IMR-90 (cell line): ENCODE measurements at regions not wholly inside any gene's neighbourhood (a gene's known extent, or its start where the extent isn't known, plus 50 kb on each side); places are given as distances from the start of the nearest gene placed in this dataset.

ENCODE experiments used
- ATAC-seq: fragments of 200-7000 bp; cut with Tn5 transposase; 2 replicates; pipeline ENCODE4 v1.9.1; 2020; ENCODE audit warnings: low read depth, mild to moderate bottlenecking, moderate library complexity
- BruUV-seq: library from RNA; stranded (reverse); fragments of 400-500 nt; replicated peaks from 2 replicates; lab custom pipeline; 2021; lab: Mats Ljungman, UMichigan
- CTCF ChIA-PET: fragments of 300-600 bp; formaldehyde crosslinking; extraction: SDS; loops from one replicate; lab custom pipeline; 2021; ENCODE audit warnings: antibody characterized with exemption; lab: Yijun Ruan, JAX
- POLR2A ChIA-PET: fragments of 300-600 bp; sonication (Branson Sonifier 250); formaldehyde crosslinking; loops from one replicate; lab custom pipeline; 2022; ENCODE audit warnings: antibody characterized with exemption; ENCODE audit not compliant: unreplicated experiment; lab: Charles Lee
- DNase-seq: peaks from one replicate; pipeline ENCODE4 v3.0.0; 2013
- H2AFZ ChIP-seq: replicated peaks from 2 replicates; pipeline ENCODE3; 2013; ENCODE audit warnings: low read length, mild to moderate bottlenecking; ENCODE audit not compliant: poor library complexity
- H2AK5ac ChIP-seq: 2 replicates; pipeline ENCODE4 v1.6.1; 2013; ENCODE audit warnings: low read depth, low read length, inconsistent platforms
- H2AK9ac ChIP-seq: replicated peaks from 2 replicates; pipeline ENCODE3; 2013; ENCODE audit warnings: mild to moderate bottlenecking, low read depth, low read length, moderate library complexity; ENCODE audit not compliant: poor library complexity
- H2BK120ac ChIP-seq: 2 replicates; pipeline ENCODE4 v1.6.1; 2013; ENCODE audit warnings: low read depth, low read length, inconsistent platforms
- H2BK15ac ChIP-seq: 3 replicates; pipeline ENCODE4 v1.6.1; 2013; ENCODE audit warnings: low read depth, low read length, inconsistent platforms
- H2BK20ac ChIP-seq: 2 replicates; pipeline ENCODE4 v1.6.1; 2013; ENCODE audit warnings: low read depth, mild to moderate bottlenecking, inconsistent platforms, low read length, moderate library complexity
- H2BK5ac ChIP-seq: 2 replicates; pipeline ENCODE4 v1.6.1; 2013; ENCODE audit warnings: mild to moderate bottlenecking, low read depth, low read length, inconsistent platforms; ENCODE audit not compliant: poor library complexity, severe bottlenecking
- H3K14ac ChIP-seq: replicated peaks from 2 replicates; pipeline ENCODE4 v1.6.1; 2013; ENCODE audit warnings: low read depth, low read length, inconsistent platforms
- H3K18ac ChIP-seq: 2 replicates; pipeline ENCODE4 v1.6.1; 2013; ENCODE audit warnings: low read depth, low read length, control low read depth
- H3K23ac ChIP-seq: 2 replicates; pipeline ENCODE4 v1.6.1; 2013; ENCODE audit warnings: low read depth, low read length, inconsistent platforms
- H3K27ac ChIP-seq: 2 replicates; pipeline ENCODE4 v1.5.1; 2013; ENCODE audit warnings: mild to moderate bottlenecking, control low read depth, low read length; ENCODE audit not compliant: insufficient read depth
- H3K27me3 ChIP-seq: 2 replicates; pipeline ENCODE4 v1.6.1; 2013; ENCODE audit warnings: low read length; ENCODE audit not compliant: control insufficient read depth, insufficient read depth
- H3K36me3 ChIP-seq: 2 replicates; pipeline ENCODE4 v1.6.1; 2013; ENCODE audit warnings: low read length, mixed read lengths; ENCODE audit not compliant: control insufficient read depth, insufficient read depth
- H3K4ac ChIP-seq: 2 replicates; pipeline ENCODE4 v1.6.1; 2013; ENCODE audit warnings: low read depth, low read length, inconsistent platforms
- H3K4me1 ChIP-seq: 2 replicates; pipeline ENCODE4 v1.6.1; 2013; ENCODE audit warnings: low read length, mixed read lengths; ENCODE audit not compliant: control insufficient read depth, insufficient read depth
- H3K4me2 ChIP-seq: 2 replicates; pipeline ENCODE4 v1.6.1; 2013; ENCODE audit warnings: low read depth, mild to moderate bottlenecking, control low read depth, low read length, moderate library complexity
- H3K4me3 ChIP-seq: 2 replicates; pipeline ENCODE4 v1.5.1; 2013; ENCODE audit warnings: low read depth, mild to moderate bottlenecking, control low read depth, low read length, moderate library complexity; ENCODE audit not compliant: insufficient read depth
- H3K56ac ChIP-seq: 2 replicates; pipeline ENCODE4 v1.6.1; 2013; ENCODE audit warnings: low read length, inconsistent platforms; ENCODE audit not compliant: insufficient read depth; ENCODE audit errors: extremely low read depth
- H3K79me1 ChIP-seq, 2 experiments: 2 replicates each; pipeline ENCODE4 v1.6.1; 2013; ENCODE audit warnings: low read length in 2 of 2, inconsistent platforms in 1 of 2, low read depth in 1 of 2
- H3K9ac ChIP-seq: 2 replicates; pipeline ENCODE4 v1.6.1; 2013; ENCODE audit warnings: low read depth, low read length, control low read depth
- H3K9me1 ChIP-seq: 2 replicates; pipeline ENCODE4 v1.6.1; 2013; ENCODE audit warnings: low read length, inconsistent platforms; ENCODE audit not compliant: insufficient read depth
- H3K9me3 ChIP-seq: 2 replicates; pipeline ENCODE4 v1.6.1; 2013; ENCODE audit warnings: low read length; ENCODE audit not compliant: control insufficient read depth, insufficient read depth
- H4K20me1 ChIP-seq: 2 replicates; pipeline ENCODE4 v1.6.1; 2013; ENCODE audit warnings: low read length, inconsistent platforms; ENCODE audit not compliant: insufficient read depth
- H4K5ac ChIP-seq: 2 replicates; pipeline ENCODE4 v1.6.1; 2013; ENCODE audit warnings: mild to moderate bottlenecking, low read depth, low read length, control low read depth
- H4K8ac ChIP-seq, 2 experiments: 2 replicates each; pipeline ENCODE4 v1.6.1; 2013; ENCODE audit warnings: low read depth in 2 of 2, low read length in 2 of 2, control low read depth in 1 of 2, inconsistent platforms in 1 of 2
- H4K91ac ChIP-seq: 2 replicates; pipeline ENCODE4 v1.6.1; 2013; ENCODE audit warnings: low read depth, low read length, inconsistent platforms; ENCODE audit not compliant: insufficient read depth
- BHLHE40 ChIP-seq: fragments of 150-350 bp; IDR thresholded peaks from 2 replicates; pipeline ENCODE4 v1.6.1; 2016; ENCODE audit warnings: mild to moderate bottlenecking, low read depth, low read length
- CEBPB ChIP-seq: IDR thresholded peaks from 2 replicates; pipeline ENCODE4 v1.6.1; 2012; ENCODE audit warnings: low read depth, low read length, improper control_type of control experiment
- ELK1 ChIP-seq: fragments of 150-350 bp; IDR thresholded peaks from 2 replicates; pipeline ENCODE4 v1.6.1; 2016; ENCODE audit warnings: low read depth, mild to moderate bottlenecking, low read length, moderate library complexity, borderline replicate concordance
- RAD21 ChIP-seq: IDR thresholded peaks from 2 replicates; pipeline ENCODE4 v1.6.1; 2012; ENCODE audit warnings: low read length, improper control_type of control experiment
- WGBS, 2 experiments: methylation state at CpG; one replicate each; pipeline versions ENCODE4 v1.1.5 to v1.1.7; 2013; ENCODE audit warnings: missing lambda C conversion rate in 2 of 2; ENCODE audit not compliant: insufficient read length in 1 of 2; ENCODE audit errors: extremely low coverage in 2 of 2; 5-methylcytosine and 5-hydroxymethylcytosine counted together
- dilution Hi-C: fragments of 300-500 bp; cut with HindIII; formaldehyde crosslinking; loops from one replicate; pipeline ENCODE4 v1.14.3; 2018; ENCODE audit warnings: low sequenced_read_pairs; ENCODE audit not compliant: unreplicated experiment
- in situ Hi-C: fragments of 300-500 bp; cut with MboI; formaldehyde crosslinking; loops from 3 replicates; pipeline ENCODE4 v1.14.3; 2019; ENCODE audit warnings: low sequenced_read_pairs, inconsistent platforms, mixed read lengths
- intact Hi-C: fragments of 100-400 bp; cut with micrococcal nuclease; formaldehyde crosslinking; loops from 2 replicates; pipeline ENCODE4 v1.10.0; 2022

- intact Hi-C loops: no loop called here
- H3K79me1 ChIP-seq: no peaks in the 10 kb centered on the region
- POLR2A ChIA-PET: no interaction called here
These were observed 2174.1 kb upstream of the WWC1 start for GRCh38 chr5:166117072-166118066.

More at GRCh38 chr5:166117072-166118066, 2174.1 kb upstream of the WWC1 start:
- Histone ChIP-seq H3K4me1 (no peaks in the 10 kb centered on the region), H2AK9ac (no peak overlapping the region), H3K36me3 (no peaks in the 10 kb centered on the region), H2AFZ (no peak overlapping the region), H3K14ac (no peak overlapping the region), H3K18ac (no peak overlapping the region), H4K5ac (no peak overlapping the region), H3K9me3 (peaks cover 2% of the 10 kb centered on the region; the same call in 1 of the 2 replicates), H3K9ac (no peak overlapping the region), H3K56ac (no peak overlapping the region), H4K8ac (no peak overlapping the region), H3K27ac (no peak overlapping the region), H3K4ac (no peak overlapping the region), H4K91ac (no peak overlapping the region), H3K23ac (no peak overlapping the region), H3K4me2 (no peak overlapping the region), H2BK15ac (no peak overlapping the region), H3K4me3 (no peak overlapping the region), H3K9me1 (no peaks in the 10 kb centered on the region), H2BK5ac (no peak overlapping the region), H2BK120ac (no peak overlapping the region), H4K20me1 (no peaks in the 10 kb centered on the region), H2AK5ac (no peak overlapping the region), H3K27me3 (no peaks in the 10 kb centered on the region), H2BK20ac (no peak overlapping the region)
- DNase-seq (no peak), ATAC-seq (no peak)
- WGBS, 2 experiments: no CpG with 5 or more reads among the region's 4 CpGs
- no TSS peak for BruUV-seq
- dilution Hi-C loops: no loop called here
- CTCF ChIA-PET: no interaction called here
- in situ Hi-C loops: no loop called here
- TF ChIP-seq ELK1 (no peak), CEBPB (no peak), RAD21 (no peak), BHLHE40 (no peak)
